ENCODE measurements at regions not wholly inside any gene's neighbourhood (a gene's known extent, or its start where the extent isn't known, plus 50 kb on each side); places are given as distances from the start of the nearest gene placed in this dataset.

GRCh38 chr2:153575171-153575853 lies 96.8 kb upstream of the RPRM start:
- H3K4me1 Mint-ChIP-seq (ENCODE audit: low read depth) = no peaks in the 10 kb centered on the region
- DNase-seq (no peak), ATAC-seq (ENCODE audit: poor library complexity) (no peak)
- ChIA-PET POLR2A (no interaction called here), CTCF (no interaction called here)
- H3K27me3 ChIP-seq (ENCODE audit: control insufficient read depth in 1 of 2, insufficient read depth in 2 of 2, low read length in 2 of 2) = no peaks in the 10 kb centered on the region
- no peak overlapping the region for H3K27ac Mint-ChIP-seq
- TF ChIP-seq CTCF (IDR thresholded peaks at IDR 0.05) = no peak
- no peaks in the 10 kb centered on the region for H3K36me3 Mint-ChIP-seq (ENCODE audit: low read depth)
- H3K36me3 ChIP-seq (ENCODE audit: insufficient read depth, low read length) = no peaks in the 10 kb centered on the region
- H3K4me3 Mint-ChIP-seq = no peak overlapping the region
- no peak overlapping the region for H3K27ac ChIP-seq (ENCODE audit: low read depth in 1 of 2, low read length in 2 of 2)
- no peaks in the 10 kb centered on the region for H3K4me1 ChIP-seq (ENCODE audit: insufficient read depth, low read length)
- peaks cover 0 to 3% of the 10 kb centered on the region in 2 experiments for H3K9me3 ChIP-seq (ENCODE audit: control insufficient read depth in 1 of 2, insufficient read depth in 1 of 2, low read length in 2 of 2)
- no peaks in the 10 kb centered on the region for H3K27me3 Mint-ChIP-seq
- intact Hi-C loops (cut with DNase I, micrococcal nuclease) = no loop called here
- peaks cover 9% of the 10 kb centered on the region for H3K9me3 Mint-ChIP-seq
- H3K4me3 ChIP-seq (ENCODE audit: low read length) = no peak overlapping the region

- H3K27ac ChIP-seq (ENCODE audit: low read depth in 1 of 2, low read length in 2 of 2) = no peak overlapping the region
- Mint-ChIP-seq H3K9me3 (peaks cover 17% of the 10 kb centered on the region), H3K27ac (no peak overlapping the region), H3K4me3 (no peak overlapping the region), H3K27me3 (no peaks in the 10 kb centered on the region), H3K36me3 (ENCODE audit: low read depth) (no peaks in the 10 kb centered on the region), H3K4me1 (ENCODE audit: low read depth) (no peaks in the 10 kb centered on the region)
- ChIA-PET POLR2A (no interaction called here), CTCF (no interaction called here)
- no peak for DNase-seq
- no peak for ATAC-seq (ENCODE audit: poor library complexity)
- TF ChIP-seq CTCF (IDR thresholded peaks at IDR 0.05) = no peak
- H3K36me3 ChIP-seq (ENCODE audit: insufficient read depth, low read length) = no peaks in the 10 kb centered on the region
- H3K4me1 ChIP-seq (ENCODE audit: insufficient read depth, low read length) = no peaks in the 10 kb centered on the region
- no peak overlapping the region for H3K4me3 ChIP-seq (ENCODE audit: low read length)
- no peaks in the 10 kb centered on the region for H3K27me3 ChIP-seq (ENCODE audit: control insufficient read depth in 1 of 2, insufficient read depth in 2 of 2, low read length in 2 of 2)
- peaks cover 0 to 15% of the 10 kb centered on the region in 2 experiments for H3K9me3 ChIP-seq (ENCODE audit: control insufficient read depth in 1 of 2, insufficient read depth in 1 of 2, low read length in 2 of 2)
- intact Hi-C loops (cut with DNase I, micrococcal nuclease) = no loop called here
Measured at GRCh38 chr2:153584244-153584643, 105.7 kb upstream of the RPRM start.

- DNase-seq = no peak
- no peaks in the 10 kb centered on the region for H3K4me1 Mint-ChIP-seq (ENCODE audit: low read depth)
- intact Hi-C loops (cut with DNase I, micrococcal nuclease) = no loop called here
- POLR2A ChIA-PET = no interaction called here
- no peak for TF ChIP-seq CTCF (IDR thresholded peaks at IDR 0.05)
- H3K27me3 ChIP-seq (ENCODE audit: control insufficient read depth in 1 of 2, insufficient read depth in 2 of 2, low read length in 2 of 2) = no peaks in the 10 kb centered on the region
- H3K36me3 ChIP-seq (ENCODE audit: insufficient read depth, low read length) = no peaks in the 10 kb centered on the region
- H3K4me3 Mint-ChIP-seq = no peak overlapping the region
- H3K9me3 Mint-ChIP-seq = peaks cover 23% of the 10 kb centered on the region
- H3K4me1 ChIP-seq (ENCODE audit: insufficient read depth, low read length) = no peaks in the 10 kb centered on the region
- CTCF ChIA-PET = no interaction called here
- H3K9me3 ChIP-seq (ENCODE audit: control insufficient read depth in 1 of 2, insufficient read depth in 1 of 2, low read length in 2 of 2) = peaks cover 0 to 19% of the 10 kb centered on the region in 2 experiments
- no peaks in the 10 kb centered on the region for H3K27me3 Mint-ChIP-seq
- no peak for ATAC-seq (ENCODE audit: poor library complexity)
- H3K4me3 ChIP-seq (ENCODE audit: low read length) = no peak overlapping the region
- no peak overlapping the region for H3K27ac ChIP-seq (ENCODE audit: low read depth in 1 of 2, low read length in 2 of 2)
- no peak overlapping the region for H3K27ac Mint-ChIP-seq
- H3K36me3 Mint-ChIP-seq (ENCODE audit: low read depth) = no peaks in the 10 kb centered on the region
Measured at GRCh38 chr2:153588408-153588807, 109.8 kb upstream of the RPRM start.
